Hematopoietic multipotent progenitor cell treated with erythropoietin and hydrocortisone succinate and interleukin-3 and kit ligand, for 8 days (in vitro differentiated cells): ENCODE measurements at regions not wholly inside any gene's neighbourhood (a gene's known extent, or its start where the extent isn't known, plus 50 kb on each side); places are given as distances from the start of the nearest gene placed in this dataset.
A peak's percentile ranks its signal among the peaks of the same experiment; 100 is the strongest.

ENCODE experiments used
- DNase-seq: peaks from one replicate; pipeline ENCODE4 v3.0.0-alpha.2; 2015

- DNase-seq, result no peak
These were observed 402.9 kb downstream of the PIK3R1 start for GRCh38 chr5:68618501-68618900.

GRCh38 chr5:68627001-68627400, 411.4 kb downstream of the PIK3R1 start:
- DNase-seq, result no peak

DNA sequence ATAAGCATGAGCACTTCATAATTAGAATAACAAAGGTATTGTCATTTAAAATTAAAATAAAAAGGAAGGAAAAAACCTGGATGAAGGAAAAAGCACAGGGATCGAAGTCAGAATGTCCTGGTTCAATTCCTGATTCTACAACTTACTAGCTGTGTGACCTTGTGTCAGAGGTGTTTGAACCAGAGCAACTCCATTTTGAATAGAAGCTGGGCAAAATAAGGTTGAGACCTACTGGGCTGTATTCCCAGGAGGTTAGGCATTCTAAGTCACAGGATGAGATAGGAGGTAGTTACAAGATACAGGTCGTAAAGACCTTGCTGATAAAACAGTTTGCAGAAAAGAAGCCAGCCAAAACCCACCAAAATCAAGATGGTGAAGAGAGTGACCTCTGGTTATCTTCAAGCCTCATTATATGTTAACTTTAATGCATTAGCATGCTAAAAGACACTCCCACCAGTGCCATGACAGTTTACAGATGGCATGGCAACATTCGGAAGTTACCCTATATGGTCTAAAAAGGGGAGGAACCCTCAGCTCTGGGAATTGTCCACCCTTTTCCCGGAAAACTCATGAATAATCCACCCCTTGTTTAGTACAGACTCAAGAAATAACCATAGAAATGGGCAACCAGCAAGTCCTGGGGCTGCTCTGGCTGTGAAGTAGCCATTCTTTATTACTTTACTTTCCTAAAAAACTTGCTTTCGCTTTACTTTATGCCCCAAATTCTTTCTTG, 412.7 kb downstream of the PIK3R1 start:
- no peak for DNase-seq

- no peak for DNase-seq
These were observed 414.8 kb downstream of the PIK3R1 start for GRCh38 chr5:68630354-68630753.

DNA sequence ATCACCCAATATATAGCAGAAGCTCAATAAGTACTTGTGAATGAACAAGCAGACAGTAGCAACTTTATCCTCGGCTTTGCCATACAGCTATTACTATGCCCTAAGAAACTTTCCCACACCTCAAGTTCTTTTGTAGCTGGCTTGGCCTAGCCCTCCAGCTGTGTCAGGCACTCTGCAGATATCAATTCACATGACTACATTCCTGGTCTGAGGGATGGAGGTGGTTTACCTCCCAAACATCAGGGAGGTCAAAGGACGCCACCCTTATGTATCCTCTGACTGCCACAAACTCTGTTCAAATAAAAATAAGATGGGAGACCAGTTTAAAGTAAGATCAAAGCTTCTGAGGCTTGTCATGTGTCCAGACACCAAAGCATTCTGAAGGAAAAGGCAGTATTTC, 416.3 kb downstream of the PIK3R1 start:
- DNase-seq, result no peak

GRCh38 chr5:68641211-68641610, 425.7 kb downstream of the PIK3R1 start:
- no peak for DNase-seq

DNA sequence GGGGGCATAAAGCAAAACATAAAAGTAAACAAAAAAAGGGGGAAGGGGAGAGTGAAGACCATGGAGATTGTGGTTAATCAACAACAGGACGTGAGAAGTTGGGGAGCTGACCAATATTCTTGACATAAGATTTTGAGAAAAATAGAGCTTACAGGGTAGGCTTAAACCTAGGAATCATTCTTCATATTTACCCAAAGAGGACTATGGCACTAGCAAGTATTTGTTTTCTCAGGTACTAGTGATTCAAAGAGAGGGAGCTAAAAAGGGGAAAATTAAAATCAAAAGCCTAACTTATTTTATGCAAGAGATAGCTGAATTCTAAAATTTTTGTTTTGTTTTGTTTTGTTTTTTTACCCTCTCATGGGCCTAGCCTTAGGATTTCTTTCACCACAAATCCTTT, 427.5 kb downstream of the PIK3R1 start:
- no peak for DNase-seq

DNA sequence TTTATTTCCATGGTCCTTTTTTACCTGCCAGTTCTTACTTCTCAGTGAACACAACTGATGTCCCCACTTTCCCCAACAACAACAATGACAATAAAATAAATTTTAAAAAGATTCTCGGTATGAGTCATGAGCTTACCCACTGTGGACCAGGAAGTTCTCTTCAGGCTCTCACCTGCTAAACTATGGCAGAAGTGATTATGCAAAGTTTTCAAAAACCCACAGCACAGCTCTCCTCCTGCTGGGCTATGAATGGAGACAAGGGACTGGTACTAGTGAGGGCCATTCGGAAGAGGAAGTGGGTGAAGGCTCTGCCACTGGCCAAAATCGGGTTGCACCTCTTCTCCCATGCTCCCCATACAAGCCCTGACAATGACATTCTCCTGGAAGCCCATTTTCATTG, 429.4 kb downstream of the PIK3R1 start:
- no peak for DNase-seq

DNA sequence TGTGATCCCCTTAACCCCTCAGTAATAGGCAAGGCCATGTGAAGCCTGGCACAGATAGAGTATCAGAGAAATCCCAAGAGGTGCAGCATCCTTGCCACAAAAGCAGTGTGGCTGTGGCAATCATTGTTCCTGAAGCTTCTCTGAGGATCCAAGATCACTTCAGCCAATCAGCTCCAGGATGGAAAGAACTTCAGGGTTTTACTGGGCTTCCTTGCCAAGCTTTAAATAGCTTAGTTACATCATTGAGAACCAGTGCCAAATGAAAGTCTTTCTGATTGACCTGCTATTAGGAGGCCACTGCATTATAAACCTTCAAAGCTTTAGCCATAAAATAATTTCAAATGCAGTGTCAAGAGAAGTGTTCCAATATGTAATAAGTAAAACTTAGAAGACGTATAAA, 430.6 kb downstream of the PIK3R1 start:
- DNase-seq, result no peak

- no peak for DNase-seq
These were observed 432.2 kb downstream of the PIK3R1 start for GRCh38 chr5:68647743-68648142.

- no peak for DNase-seq
These were observed 433.6 kb downstream of the PIK3R1 start for GRCh38 chr5:68648944-68649857.

DNA sequence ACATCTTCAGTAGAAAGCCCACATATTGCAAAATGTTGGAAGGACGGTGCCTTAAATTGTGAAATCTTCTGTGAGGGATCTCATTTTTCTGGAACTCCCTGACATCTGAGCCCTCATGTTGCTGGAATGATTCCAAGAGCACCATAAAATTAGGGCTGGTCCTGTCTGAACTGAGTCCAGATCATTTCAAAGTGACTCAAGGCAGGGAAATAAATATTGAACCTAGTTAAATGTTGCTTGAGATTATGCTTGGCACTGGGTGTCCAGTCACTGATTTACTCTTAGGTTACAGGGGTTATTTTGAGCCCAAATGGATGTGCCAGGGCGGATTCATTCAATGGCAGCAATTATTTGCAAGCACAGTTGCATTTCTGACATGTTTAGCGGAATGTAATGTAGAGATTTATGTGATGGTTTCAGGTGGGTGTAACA, 437.0 kb downstream of the PIK3R1 start:
- DNase-seq, result no peak

DNA sequence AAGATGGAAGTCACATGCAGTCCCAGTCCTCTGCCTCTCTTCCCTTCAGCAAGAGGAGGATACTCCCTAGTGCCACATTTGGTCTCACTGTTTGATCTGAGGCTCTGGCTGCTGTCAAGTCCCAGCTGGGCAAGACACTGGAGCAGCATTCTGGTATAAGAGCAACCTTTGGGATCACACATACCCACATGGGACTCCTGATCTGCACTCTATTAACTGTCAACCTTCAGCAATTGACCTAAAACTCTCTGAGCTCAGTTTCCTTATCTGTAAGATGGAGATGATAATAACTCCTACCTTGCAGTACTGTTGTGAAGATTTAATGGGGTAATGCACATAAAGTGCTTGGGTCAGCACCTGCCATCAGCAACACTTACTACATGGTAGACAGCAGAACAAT, 437.9 kb downstream of the PIK3R1 start:
- no peak for DNase-seq

DNA sequence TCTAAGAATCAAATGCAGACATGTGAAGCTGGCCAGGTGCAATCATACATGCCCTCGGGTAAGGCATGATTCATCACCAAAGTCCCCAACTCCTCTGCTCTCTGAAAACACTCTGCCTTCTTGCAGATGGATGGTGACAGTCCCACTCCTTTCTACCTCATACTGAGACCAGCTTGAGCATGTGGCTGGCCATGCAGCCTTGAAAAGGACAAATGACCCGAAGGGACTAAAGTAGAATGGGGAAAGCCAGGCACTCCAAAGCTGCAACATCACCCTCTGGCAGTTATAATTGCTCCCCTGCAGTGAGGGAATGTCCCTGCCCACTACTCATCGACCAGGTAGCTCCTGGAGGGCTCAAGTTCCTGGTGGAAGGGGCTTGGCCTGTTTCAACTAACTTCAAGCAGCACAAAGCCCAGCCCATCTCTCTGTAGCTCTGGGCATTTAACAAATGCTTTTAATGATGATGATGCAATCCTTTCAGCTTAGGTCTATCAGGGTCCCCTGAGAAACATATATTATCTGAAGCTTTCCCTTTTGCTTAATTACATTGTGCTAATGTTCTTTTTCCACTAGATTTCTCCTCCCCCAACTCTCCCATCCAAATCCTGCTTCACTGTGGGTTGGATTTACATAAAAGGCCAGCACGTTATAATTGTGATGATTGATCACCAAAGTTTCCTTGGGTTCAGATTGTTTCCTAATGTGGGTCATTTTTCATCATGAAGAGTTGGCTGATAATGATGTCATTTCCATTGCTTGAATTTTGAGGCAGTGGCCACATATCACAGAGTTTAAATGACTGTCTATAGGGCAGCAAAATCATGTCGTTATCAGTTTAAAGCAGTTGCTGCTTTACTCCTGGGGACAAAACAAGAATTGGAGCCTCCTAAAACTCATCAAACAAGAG, 436.5 kb upstream of the SLC30A5 start:
- no peak for DNase-seq

DNA sequence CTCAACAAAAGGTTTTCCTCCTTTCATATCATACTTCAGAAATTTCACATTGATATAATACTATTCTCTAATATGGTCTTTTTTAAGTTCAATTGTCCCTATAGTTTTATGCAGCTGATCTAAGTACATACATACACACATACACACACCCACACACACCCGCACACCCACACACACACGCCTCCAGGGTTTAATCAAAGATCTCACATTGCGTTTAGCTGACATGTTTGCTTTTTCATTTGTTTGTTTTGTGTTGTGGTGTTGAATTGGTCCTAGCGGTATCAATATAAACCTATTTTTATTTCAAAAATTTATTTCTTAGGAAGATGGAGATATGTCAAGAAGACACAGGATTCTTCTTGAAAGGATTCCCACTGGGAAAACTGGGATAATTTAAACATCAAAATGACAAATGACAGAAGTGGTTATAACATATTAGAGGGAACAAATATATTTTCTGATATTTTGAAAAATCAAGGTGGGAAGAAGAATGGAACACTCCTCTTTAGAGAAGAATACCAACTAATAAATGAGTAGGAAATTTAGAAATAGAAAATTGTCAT, 434.9 kb upstream of the SLC30A5 start:
- no peak for DNase-seq

DNA sequence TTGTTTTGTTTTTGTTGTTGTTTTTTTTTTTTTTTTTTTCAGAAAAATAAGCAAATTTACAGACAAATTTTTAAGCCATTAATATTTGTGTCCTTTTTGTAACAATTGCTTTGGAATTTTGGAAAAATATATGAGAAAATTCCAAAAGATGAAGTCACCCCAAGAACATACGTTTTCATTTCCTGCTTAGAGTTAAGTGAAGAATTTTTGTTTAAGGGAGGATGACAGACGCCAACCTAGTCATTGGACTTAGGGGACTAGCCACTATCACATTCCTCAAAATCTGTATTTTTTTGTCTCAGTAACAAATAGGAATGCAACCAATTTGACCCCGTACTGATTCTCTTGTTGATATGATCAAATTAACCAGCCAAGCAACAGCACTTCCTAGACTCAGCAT, 433.9 kb upstream of the SLC30A5 start:
- no peak for DNase-seq

- DNase-seq, result peak; percentile 49
These were observed 432.6 kb upstream of the SLC30A5 start for GRCh38 chr5:68661237-68661636.

- DNase-seq, result no peak
These were observed 431.0 kb upstream of the SLC30A5 start for GRCh38 chr5:68662804-68663307.

GRCh38 chr5:68669864-68670575, 423.8 kb upstream of the SLC30A5 start:
- DNase-seq, result no peak

DNA sequence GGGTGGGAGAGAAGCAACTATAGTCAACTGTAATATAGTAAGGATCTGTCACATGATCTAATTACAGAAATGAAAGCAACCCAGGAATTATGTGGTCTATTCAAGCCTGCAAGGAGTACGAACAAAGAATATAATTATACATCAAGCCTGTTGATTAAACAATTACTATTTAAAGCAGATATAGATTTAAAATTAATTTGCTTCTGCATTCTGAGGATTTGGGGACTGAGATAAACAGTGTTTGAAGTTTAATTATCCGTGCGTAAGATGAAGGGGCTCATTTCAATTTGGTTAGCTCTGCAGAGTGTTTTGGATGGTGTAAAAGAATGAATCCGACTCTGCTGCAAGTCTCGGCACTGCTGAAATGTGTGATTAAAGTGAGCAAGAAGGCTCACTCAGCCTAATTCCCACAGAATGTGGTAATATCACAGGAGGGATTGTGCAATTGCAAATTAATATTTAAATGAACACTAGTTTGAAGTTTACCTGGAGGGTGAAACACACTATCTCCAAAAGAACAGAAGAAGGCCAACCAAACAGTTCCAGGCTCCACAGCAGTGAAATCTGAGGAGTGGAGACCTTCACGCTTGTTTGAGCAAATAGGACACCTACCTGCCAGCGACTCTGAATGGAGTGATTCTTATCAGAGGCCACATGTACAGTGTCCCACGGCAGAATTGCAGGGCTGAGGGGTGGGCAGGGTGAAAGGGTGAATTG, 420.6 kb upstream of the SLC30A5 start:
- no peak for DNase-seq

DNA sequence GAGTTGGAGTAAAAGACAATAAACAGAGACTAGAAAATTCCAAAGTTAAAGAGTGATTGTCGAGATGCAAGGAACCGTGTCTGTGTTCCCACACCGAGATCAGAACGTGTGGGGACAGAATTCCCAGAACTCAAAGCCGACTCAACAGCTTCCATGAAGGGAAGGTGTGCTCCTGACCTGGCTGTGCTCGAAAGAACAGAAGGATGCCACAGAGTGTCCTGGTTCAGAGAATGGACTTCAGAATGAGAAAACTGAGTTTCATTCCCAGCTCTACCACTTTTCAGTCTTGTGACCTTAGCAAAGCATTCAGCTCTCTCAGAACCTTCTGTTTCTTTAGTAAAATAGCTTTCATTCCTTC, 420.0 kb upstream of the SLC30A5 start:
- no peak for DNase-seq
